CD4-positive, alpha-beta T cell treated with Interleukin-15 for 4 hours (primary cell): ENCODE measurements at regions not wholly inside any gene's neighbourhood (a gene's known extent, or its start where the extent isn't known, plus 50 kb on each side); places are given as distances from the start of the nearest gene placed in this dataset.

Source experiments
- DNase-seq: peaks from one replicate; pipeline ENCODE4 v3.0.0-alpha.2; 2020; ENCODE audit warnings: low spot score

- no peak for DNase-seq
Measured at GRCh38 chr2:8004250-8004681, 677.6 kb upstream of the ID2 start.

GRCh38 chr2:8006181-8006580, 675.7 kb upstream of the ID2 start:
- DNase-seq = no peak

- no peak for DNase-seq
Measured at GRCh38 chr2:8006626-8007025, 675.2 kb upstream of the ID2 start.

- no peak for DNase-seq
Measured at GRCh38 chr2:8009010-8009597, 672.8 kb upstream of the ID2 start.

- DNase-seq = no peak
Measured at GRCh38 chr2:8015848-8016600, 665.8 kb upstream of the ID2 start.

- no peak for DNase-seq
Measured at GRCh38 chr2:8016688-8017087, 665.2 kb upstream of the ID2 start.

GRCh38 chr2:8018956-8019355, 662.9 kb upstream of the ID2 start:
- no peak for DNase-seq

- no peak for DNase-seq
Measured at GRCh38 chr2:8019934-8020333, 661.9 kb upstream of the ID2 start.

- DNase-seq = no peak
Measured at GRCh38 chr2:8021921-8022320, 659.9 kb upstream of the ID2 start.

- no peak for DNase-seq
Measured at GRCh38 chr2:8022908-8023640, 658.8 kb upstream of the ID2 start.

GRCh38 chr2:8024506-8024905, 657.4 kb upstream of the ID2 start:
- no peak for DNase-seq

GRCh38 chr2:8026381-8026780, 655.5 kb upstream of the ID2 start:
- DNase-seq = no peak

GRCh38 chr2:8027387-8027786, 654.5 kb upstream of the ID2 start:
- DNase-seq = no peak

GRCh38 chr2:8028036-8028435, 653.8 kb upstream of the ID2 start:
- DNase-seq = no peak

- DNase-seq = no peak
Measured at GRCh38 chr2:8028436-8028835, 653.4 kb upstream of the ID2 start.

GRCh38 chr2:8028981-8029380, 652.9 kb upstream of the ID2 start:
- no peak for DNase-seq

- DNase-seq = no peak
Measured at GRCh38 chr2:8030573-8031303, 651.1 kb upstream of the ID2 start.

- no peak for DNase-seq
Measured at GRCh38 chr2:8031370-8031769, 650.5 kb upstream of the ID2 start.

GRCh38 chr2:8033546-8034096, 648.2 kb upstream of the ID2 start:
- no peak for DNase-seq

- DNase-seq = no peak
Measured at GRCh38 chr2:8036366-8036765, 645.5 kb upstream of the ID2 start.

- DNase-seq = no peak
Measured at GRCh38 chr2:8039732-8040131, 642.1 kb upstream of the ID2 start.

- no peak for DNase-seq
Measured at GRCh38 chr2:8043295-8043694, 638.6 kb upstream of the ID2 start.
